MM.1S (cell line): ENCODE measurements at regions not wholly inside any gene's neighbourhood (a gene's known extent, or its start where the extent isn't known, plus 50 kb on each side); places are given as distances from the start of the nearest gene placed in this dataset.
A peak's percentile ranks its signal among the peaks of the same experiment; 100 is the strongest.

ENCODE experiments used
- DNase-seq: peaks from one replicate; pipeline ENCODE4 v3.0.0-alpha.2; 2015
- H2AFZ ChIP-seq: fragments of 300-600 bp; sonication (generic); 2 replicates; pipeline ENCODE4 v1.6.0; 2016; ENCODE audit warnings: antibody characterized with exemption, low read length
- H3F3A ChIP-seq: fragments of 300-600 bp; sonication (generic); 2 replicates; pipeline ENCODE4 v1.6.1; 2016; ENCODE audit warnings: mild to moderate bottlenecking, antibody characterized with exemption, low read length, moderate library complexity, mixed read lengths; ENCODE audit not compliant: insufficient read depth
- H3K27ac ChIP-seq: fragments of 300-600 bp; sonication (generic); 2 replicates; pipeline ENCODE4 v1.5.1; 2016; ENCODE audit warnings: mild to moderate bottlenecking, low read length
- H3K27me3 ChIP-seq: fragments of 300-600 bp; sonication (generic); replicated peaks from 2 replicates; pipeline ENCODE4 v1.6.0; 2016; ENCODE audit warnings: low read length; ENCODE audit not compliant: insufficient read depth
- H3K36me3 ChIP-seq: fragments of 300-600 bp; sonication (generic); replicated peaks from 2 replicates; pipeline ENCODE4 v1.6.1; 2016; ENCODE audit warnings: mild to moderate bottlenecking, low read length, mixed read lengths; ENCODE audit not compliant: insufficient read depth
- H3K4me1 ChIP-seq: fragments of 300-600 bp; sonication (generic); 2 replicates; pipeline ENCODE4 v1.6.1; 2016; ENCODE audit warnings: low read length, mixed read lengths
- H3K4me2 ChIP-seq: fragments of 300-600 bp; sonication (generic); 2 replicates; pipeline ENCODE4 v1.6.0; 2016; ENCODE audit warnings: low read depth, low read length
- H3K4me3 ChIP-seq: fragments of 300-600 bp; sonication (generic); 2 replicates; pipeline ENCODE4 v1.5.1; 2016; ENCODE audit warnings: low read length, mixed read lengths
- H3K79me2 ChIP-seq: fragments of 300-600 bp; sonication (generic); 2 replicates; pipeline ENCODE4 v1.6.1; 2016; ENCODE audit warnings: mixed run types, low read length, mixed read lengths
- H3K9ac ChIP-seq: fragments of 300-600 bp; sonication (generic); 2 replicates; pipeline ENCODE4 v1.6.1; 2016; ENCODE audit warnings: low read length, mixed read lengths
- H3K9me2 ChIP-seq: fragments of 300-600 bp; sonication (generic); replicated peaks from 2 replicates; pipeline ENCODE4 v1.6.1; 2016; ENCODE audit warnings: mild to moderate bottlenecking, low read length, mixed read lengths; ENCODE audit not compliant: insufficient read depth
- H3K9me3 ChIP-seq: fragments of 300-600 bp; sonication (generic); replicated peaks from 2 replicates; pipeline ENCODE4 v1.6.1; 2016; ENCODE audit warnings: mild to moderate bottlenecking, low read length, mixed read lengths; ENCODE audit not compliant: insufficient read depth
- H4K20me1 ChIP-seq: fragments of 300-600 bp; sonication (generic); 2 replicates; pipeline ENCODE4 v1.6.1; 2016; ENCODE audit warnings: mild to moderate bottlenecking, low read length, moderate library complexity, mixed read lengths; ENCODE audit not compliant: insufficient read depth
- EZH2 ChIP-seq: fragments of 300-600 bp; sonication (generic); optimal IDR thresholded peaks from 2 replicates; pipeline ENCODE3; 2017; ENCODE audit warnings: low read depth, mild to moderate bottlenecking, antibody characterized with exemption, low read length, mixed read lengths
- EZH2phosphoT487 ChIP-seq: fragments of 300-600 bp; sonication (generic); IDR thresholded peaks from 2 replicates; pipeline ENCODE4 v1.6.1; 2018; ENCODE audit warnings: antibody characterized with exemption, low read length
- TF ChIP-seq, protein P1 (sequence below): fragments of 300-600 bp; sonication (generic); IDR thresholded peaks from 2 replicates; pipeline ENCODE4 v1.5.1; 2016; ENCODE audit warnings: antibody characterized with exemption, low read length, mixed read lengths

DNA sequence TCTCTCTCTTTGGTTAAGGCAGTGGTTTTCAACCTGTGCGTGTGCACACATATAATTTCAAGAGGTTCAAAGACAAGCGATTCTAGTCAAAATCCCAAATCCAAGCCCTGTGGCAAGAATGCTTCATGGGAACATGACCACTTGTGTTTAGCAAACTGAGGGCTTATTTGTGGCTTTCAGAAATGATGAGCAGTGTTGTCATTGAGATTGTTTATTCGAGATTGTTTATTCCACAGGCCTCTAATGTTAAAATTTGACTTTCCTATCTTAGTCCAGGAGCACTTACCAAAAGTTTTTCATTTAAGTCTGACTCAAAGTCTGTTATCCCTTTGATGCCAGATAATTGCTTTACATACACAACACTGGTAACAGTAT lies 111.1 kb upstream of the ELL2 start:
- DNase-seq = no peak
- Histone ChIP-seq H3K9me2 (no peaks in the 10 kb centered on the region), H3K36me3 (no peaks in the 10 kb centered on the region), H3K9me3 (no peaks in the 10 kb centered on the region), H2AFZ (no peak overlapping the region), H3K4me3 (no peak overlapping the region), H3F3A (no peaks in the 10 kb centered on the region), H3K79me2 (no peaks in the 10 kb centered on the region), H3K9ac (no peak overlapping the region), H4K20me1 (no peaks in the 10 kb centered on the region), H3K4me1 (no peaks in the 10 kb centered on the region), H3K4me2 (no peak overlapping the region), H3K27ac (no peak overlapping the region), H3K27me3 (no peaks in the 10 kb centered on the region)
- TF ChIP-seq EZH2 (no peak), EZH2phosphoT487 (no peak)
- TF ChIP-seq, protein P1, sequence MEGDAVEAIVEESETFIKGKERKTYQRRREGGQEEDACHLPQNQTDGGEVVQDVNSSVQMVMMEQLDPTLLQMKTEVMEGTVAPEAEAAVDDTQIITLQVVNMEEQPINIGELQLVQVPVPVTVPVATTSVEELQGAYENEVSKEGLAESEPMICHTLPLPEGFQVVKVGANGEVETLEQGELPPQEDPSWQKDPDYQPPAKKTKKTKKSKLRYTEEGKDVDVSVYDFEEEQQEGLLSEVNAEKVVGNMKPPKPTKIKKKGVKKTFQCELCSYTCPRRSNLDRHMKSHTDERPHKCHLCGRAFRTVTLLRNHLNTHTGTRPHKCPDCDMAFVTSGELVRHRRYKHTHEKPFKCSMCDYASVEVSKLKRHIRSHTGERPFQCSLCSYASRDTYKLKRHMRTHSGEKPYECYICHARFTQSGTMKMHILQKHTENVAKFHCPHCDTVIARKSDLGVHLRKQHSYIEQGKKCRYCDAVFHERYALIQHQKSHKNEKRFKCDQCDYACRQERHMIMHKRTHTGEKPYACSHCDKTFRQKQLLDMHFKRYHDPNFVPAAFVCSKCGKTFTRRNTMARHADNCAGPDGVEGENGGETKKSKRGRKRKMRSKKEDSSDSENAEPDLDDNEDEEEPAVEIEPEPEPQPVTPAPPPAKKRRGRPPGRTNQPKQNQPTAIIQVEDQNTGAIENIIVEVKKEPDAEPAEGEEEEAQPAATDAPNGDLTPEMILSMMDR = no peak

DNA sequence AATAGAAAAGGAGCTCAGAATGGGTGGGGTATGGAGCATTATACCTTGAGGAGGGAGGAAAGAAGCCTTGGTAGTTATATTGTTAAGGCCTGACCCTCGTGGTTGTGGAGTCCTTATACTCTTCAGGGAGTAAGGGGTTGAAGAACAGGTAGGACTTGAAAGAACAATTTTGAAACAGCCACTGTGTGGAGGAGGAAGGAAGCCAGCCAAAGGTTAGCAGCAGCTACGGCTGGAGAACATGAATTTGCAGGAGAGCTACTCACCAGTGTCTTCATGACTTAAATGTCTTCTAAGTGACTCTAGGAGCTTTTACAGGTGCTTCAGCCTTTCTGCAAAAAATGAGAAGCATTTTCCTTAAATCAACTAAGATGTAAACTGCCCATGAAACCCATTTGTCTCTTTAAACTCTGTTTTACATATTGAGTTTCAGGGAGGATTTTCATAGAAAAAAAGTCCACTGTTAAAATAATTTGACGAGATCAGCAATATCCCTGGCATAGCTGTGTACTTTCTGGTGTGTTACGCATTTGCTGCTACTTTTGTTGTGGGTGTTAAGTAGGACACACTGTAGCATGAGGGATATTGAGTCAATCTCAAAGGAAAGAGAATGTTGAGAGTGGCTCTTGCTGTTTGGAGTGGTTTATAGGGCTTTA lies 110.6 kb upstream of the ELL2 start:
- Histone ChIP-seq H3K27me3 (no peaks in the 10 kb centered on the region), H4K20me1 (no peaks in the 10 kb centered on the region), H3K9me2 (no peaks in the 10 kb centered on the region), H3K4me3 (no peak overlapping the region), H3K36me3 (no peaks in the 10 kb centered on the region), H3K4me2 (no peak overlapping the region), H3K79me2 (no peaks in the 10 kb centered on the region), H3K27ac (no peak overlapping the region), H2AFZ (no peak overlapping the region), H3K9ac (no peak overlapping the region), H3F3A (no peaks in the 10 kb centered on the region), H3K4me1 (no peaks in the 10 kb centered on the region), H3K9me3 (no peaks in the 10 kb centered on the region)
- TF ChIP-seq EZH2 = no peak
- TF ChIP-seq EZH2phosphoT487 = no peak
- TF ChIP-seq, protein P1 = no peak
- no peak for DNase-seq

DNA sequence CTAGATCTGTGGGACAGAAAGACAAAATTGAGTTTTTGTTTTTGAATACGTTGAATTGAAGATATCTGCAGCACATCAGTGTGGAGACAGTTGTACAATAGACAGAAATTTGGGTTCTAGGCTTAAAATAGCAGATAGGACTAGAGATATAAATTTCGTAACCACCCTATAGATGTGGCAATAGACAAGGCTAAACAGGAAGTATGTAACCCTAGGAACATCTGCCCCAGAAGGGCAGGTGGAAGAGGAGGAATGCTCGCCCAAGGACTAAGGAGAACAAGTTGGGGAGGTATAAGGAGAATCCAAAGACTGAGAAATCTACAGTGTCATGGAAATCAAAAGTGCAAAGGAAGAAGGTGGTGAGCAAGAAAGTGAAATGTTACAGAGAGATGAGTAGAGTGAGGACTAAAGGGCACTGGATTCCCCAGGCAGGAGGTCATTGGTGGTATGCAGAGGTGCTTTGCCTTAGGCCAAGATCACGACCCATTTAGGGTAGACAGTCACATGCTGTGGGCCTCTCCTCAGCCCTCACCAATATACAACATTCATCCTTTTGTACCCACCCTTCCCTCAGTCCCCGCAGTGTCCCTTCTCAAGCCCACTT lies 109.1 kb upstream of the ELL2 start:
- H3K27me3 ChIP-seq = no peaks in the 10 kb centered on the region
- peak; percentile 3 for DNase-seq
- no peak overlapping the region for H3K9ac ChIP-seq
- H3K79me2 ChIP-seq = no peaks in the 10 kb centered on the region
- H3K9me2 ChIP-seq = no peaks in the 10 kb centered on the region
- no peak overlapping the region for H3K4me3 ChIP-seq
- no peak overlapping the region for H3K4me2 ChIP-seq
- H3K27ac ChIP-seq = no peak overlapping the region
- H3K4me1 ChIP-seq = peaks cover 5% of the 10 kb centered on the region; the same call in 1 of the 2 replicates
- H3K9me3 ChIP-seq = no peaks in the 10 kb centered on the region
- H3K36me3 ChIP-seq = no peaks in the 10 kb centered on the region
- TF ChIP-seq EZH2phosphoT487 (no peak), EZH2 (no peak)
- TF ChIP-seq, protein P1 = no peak
- H2AFZ ChIP-seq = no peak overlapping the region
- no peaks in the 10 kb centered on the region for H3F3A ChIP-seq
- no peaks in the 10 kb centered on the region for H4K20me1 ChIP-seq
